Caco-2 (cell line): ENCODE measurements at regions not wholly inside any gene's neighbourhood (a gene's known extent, or its start where the extent isn't known, plus 50 kb on each side); places are given as distances from the start of the nearest gene placed in this dataset.

ENCODE experiments used
- BruUV-seq: library from RNA; stranded (reverse); fragments of 400-500 nt; replicated peaks from 2 replicates; lab custom pipeline; 2021; lab: Mats Ljungman, UMichigan
- CTCF ChIA-PET: fragments of 300-600 bp; sonication (Branson Sonifier 250); formaldehyde crosslinking; loops from one replicate; lab custom pipeline; 2022; ENCODE audit warnings: antibody characterized with exemption; lab: Charles Lee
- POLR2A ChIA-PET: fragments of 300-600 bp; sonication (Branson Sonifier 250); formaldehyde crosslinking; loops from one replicate; lab custom pipeline; 2022; ENCODE audit warnings: antibody characterized with exemption; lab: Charles Lee
- DNase-seq, 2 experiments: peaks; one replicate each; pipeline versions ENCODE4 v3.0.0 to v3.0.0-alpha.2; 2020 to 2022
- H3K27me3 ChIP-seq: replicated peaks from 2 replicates; pipeline ENCODE4 v1.6.0; 2011; ENCODE audit warnings: low read length; ENCODE audit not compliant: control insufficient read depth, insufficient read depth
- H3K36me3 ChIP-seq: 2 replicates; pipeline ENCODE4 v1.5.1; 2011; ENCODE audit warnings: low read length; ENCODE audit not compliant: control insufficient read depth, insufficient read depth
- H3K4me1 ChIP-seq: fragments of 250-450 bp; sonication (Bioruptor Pico); 2 replicates; pipeline ENCODE4 v1.5.1; 2020; ENCODE audit warnings: mild to moderate bottlenecking
- H3K4me3 ChIP-seq: 2 replicates; pipeline ENCODE4 v1.5.1; 2011; ENCODE audit warnings: low read depth, mild to moderate bottlenecking, control low read depth, low read length
- H3K9me3 ChIP-seq: fragments of 250-450 bp; sonication (Bioruptor Pico); 2 replicates; pipeline ENCODE4 v1.5.1; 2020; ENCODE audit warnings: mild to moderate bottlenecking, moderate library complexity
- H3K27ac Mint-ChIP-seq: one replicate; pipeline ENCODE4 v1.8.0; 2022; ENCODE audit warnings: mixed read lengths; ENCODE audit not compliant: unreplicated experiment
- H3K27me3 Mint-ChIP-seq: one replicate; pipeline ENCODE4 v1.8.0; 2022; ENCODE audit warnings: mixed read lengths; ENCODE audit not compliant: insufficient read depth, unreplicated experiment
- H3K36me3 Mint-ChIP-seq: one replicate; pipeline ENCODE4 v1.8.0; 2022; ENCODE audit warnings: mild to moderate bottlenecking, mixed read lengths; ENCODE audit not compliant: insufficient read depth, unreplicated experiment
- H3K4me1 Mint-ChIP-seq: one replicate; pipeline ENCODE4 v1.8.0; 2022; ENCODE audit warnings: low read depth, mixed read lengths; ENCODE audit not compliant: unreplicated experiment
- H3K4me3 Mint-ChIP-seq: one replicate; pipeline ENCODE4 v1.8.0; 2022; ENCODE audit warnings: mild to moderate bottlenecking, moderate library complexity, mixed read lengths; ENCODE audit not compliant: unreplicated experiment
- H3K9me3 Mint-ChIP-seq: one replicate; pipeline ENCODE4 v1.8.0; 2022; ENCODE audit warnings: mixed read lengths; ENCODE audit not compliant: unreplicated experiment
- intact Hi-C: fragments of 100-400 bp; cut with micrococcal nuclease; formaldehyde crosslinking; loops from one replicate; pipeline ENCODE4 v1.10.0; 2022; ENCODE audit not compliant: unreplicated experiment
- TF ChIP-seq, protein P1 (sequence below), 2 experiments: fragments of 200-600 bp in 1 of 2; IDR thresholded peaks; 1 replicate in 1 of 2; 2 replicates in 1 of 2; pipeline versions ENCODE4 v1.5.1 to v1.8.0; 2011 to 2022; ENCODE audit warnings: antibody characterized with exemption in 1 of 2, control low read depth in 1 of 2, inconsistent platforms in 1 of 2, low read depth in 1 of 2, low read length in 1 of 2, mild to moderate bottlenecking in 1 of 2, moderate library complexity in 1 of 2; ENCODE audit not compliant: insufficient read depth in 1 of 2, severe bottlenecking in 1 of 2, unreplicated experiment in 1 of 2

DNA sequence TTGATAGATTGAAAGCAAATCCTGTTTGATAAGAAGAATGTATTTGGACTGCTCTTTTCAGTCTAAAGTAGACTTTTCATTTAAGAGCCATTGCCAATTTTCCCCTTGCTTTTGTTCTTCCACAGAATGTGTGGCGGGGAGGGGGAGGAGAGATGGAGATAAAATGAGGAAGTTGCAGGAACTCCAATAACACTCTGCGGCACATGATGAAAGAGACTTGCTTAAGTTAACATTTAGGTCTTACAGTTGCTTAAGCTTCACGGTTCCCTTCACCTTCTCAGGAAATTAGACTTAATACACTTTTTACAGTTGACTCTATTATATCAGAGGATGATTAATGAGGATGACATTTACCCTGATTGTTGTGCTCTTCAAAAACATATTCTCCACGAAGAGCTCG lies 537.3 kb downstream of the TMTC2 start:
- no peak for DNase-seq
- Histone ChIP-seq H3K27me3 (no peaks in the 10 kb centered on the region), H3K36me3 (no peaks in the 10 kb centered on the region), H3K4me3 (no peak overlapping the region), H3K4me1 (no peaks in the 10 kb centered on the region), H3K9me3 (no peaks in the 10 kb centered on the region)
- intact Hi-C loops: no loop called here
- TF ChIP-seq, protein P1, sequence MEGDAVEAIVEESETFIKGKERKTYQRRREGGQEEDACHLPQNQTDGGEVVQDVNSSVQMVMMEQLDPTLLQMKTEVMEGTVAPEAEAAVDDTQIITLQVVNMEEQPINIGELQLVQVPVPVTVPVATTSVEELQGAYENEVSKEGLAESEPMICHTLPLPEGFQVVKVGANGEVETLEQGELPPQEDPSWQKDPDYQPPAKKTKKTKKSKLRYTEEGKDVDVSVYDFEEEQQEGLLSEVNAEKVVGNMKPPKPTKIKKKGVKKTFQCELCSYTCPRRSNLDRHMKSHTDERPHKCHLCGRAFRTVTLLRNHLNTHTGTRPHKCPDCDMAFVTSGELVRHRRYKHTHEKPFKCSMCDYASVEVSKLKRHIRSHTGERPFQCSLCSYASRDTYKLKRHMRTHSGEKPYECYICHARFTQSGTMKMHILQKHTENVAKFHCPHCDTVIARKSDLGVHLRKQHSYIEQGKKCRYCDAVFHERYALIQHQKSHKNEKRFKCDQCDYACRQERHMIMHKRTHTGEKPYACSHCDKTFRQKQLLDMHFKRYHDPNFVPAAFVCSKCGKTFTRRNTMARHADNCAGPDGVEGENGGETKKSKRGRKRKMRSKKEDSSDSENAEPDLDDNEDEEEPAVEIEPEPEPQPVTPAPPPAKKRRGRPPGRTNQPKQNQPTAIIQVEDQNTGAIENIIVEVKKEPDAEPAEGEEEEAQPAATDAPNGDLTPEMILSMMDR (IDR thresholded peaks at IDR 0.05; ENCODE audit: insufficient read depth in 1 of 2, low read depth in 1 of 2, low read length in 1 of 2, severe bottlenecking in 1 of 2, unreplicated experiment in 1 of 2): no peak
- Mint-ChIP-seq H3K27me3 (no peaks in the 10 kb centered on the region), H3K9me3 (no peaks in the 10 kb centered on the region), H3K4me3 (no peak overlapping the region), H3K4me1 (no peaks in the 10 kb centered on the region), H3K36me3 (no peaks in the 10 kb centered on the region), H3K27ac (no peak overlapping the region)
- POLR2A ChIA-PET: no interaction called here
- BruUV-seq: no TSS peak
- CTCF ChIA-PET: no interaction called here

DNA sequence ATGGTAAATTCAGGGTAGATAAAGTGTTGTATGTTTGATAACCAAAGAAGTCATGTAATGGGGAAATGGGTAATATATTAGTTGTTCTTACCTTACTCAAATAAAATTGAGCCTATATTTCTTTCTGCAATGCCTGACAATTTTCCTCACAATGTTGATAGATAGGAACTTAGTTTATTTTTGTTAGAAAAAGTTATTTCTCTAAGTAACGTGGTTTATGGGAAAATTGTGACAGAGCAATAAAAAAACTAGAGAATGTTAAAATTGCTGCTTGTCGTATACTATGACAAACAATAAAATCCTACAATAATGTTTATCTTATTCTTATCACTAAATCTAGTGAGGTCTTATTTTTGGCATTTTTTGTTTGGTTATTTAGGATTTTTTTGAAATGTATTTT lies 534.1 kb downstream of the TMTC2 start:
- no peak overlapping the region for H3K4me3 ChIP-seq
- intact Hi-C loops: no loop called here
- TF ChIP-seq, protein P1 (IDR thresholded peaks at IDR 0.05; ENCODE audit: insufficient read depth in 1 of 2, low read depth in 1 of 2, low read length in 1 of 2, severe bottlenecking in 1 of 2, unreplicated experiment in 1 of 2): no peak

DNA sequence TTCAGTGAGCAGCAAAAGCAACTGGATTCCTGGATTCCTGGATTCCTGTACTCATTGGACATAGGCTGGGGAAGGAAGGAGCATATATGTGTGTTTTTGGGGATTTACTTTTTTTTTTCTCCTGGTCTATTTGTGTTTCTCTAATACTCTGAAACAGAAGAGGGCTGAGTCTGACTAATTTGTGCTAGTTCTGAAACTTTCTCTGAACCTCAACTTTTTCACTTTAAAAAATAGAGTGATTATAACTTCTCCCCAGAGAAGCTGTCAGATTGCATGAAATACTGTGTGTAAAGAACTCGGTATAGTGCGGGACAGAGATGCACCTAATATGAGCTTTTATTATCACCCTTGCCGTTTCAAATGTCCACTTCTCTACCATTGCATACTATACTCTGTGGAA lies 529.5 kb downstream of the TMTC2 start:
- H3K9me3 ChIP-seq: no peaks in the 10 kb centered on the region
- TF ChIP-seq, protein P1 (IDR thresholded peaks at IDR 0.05; ENCODE audit: insufficient read depth in 1 of 2, low read depth in 1 of 2, low read length in 1 of 2, severe bottlenecking in 1 of 2, unreplicated experiment in 1 of 2): no peak
- no peaks in the 10 kb centered on the region for H3K4me1 Mint-ChIP-seq
- no peak overlapping the region for H3K4me3 ChIP-seq
- H3K36me3 Mint-ChIP-seq: no peaks in the 10 kb centered on the region
- no peak overlapping the region for H3K4me3 Mint-ChIP-seq
- POLR2A ChIA-PET: no interaction called here
- BruUV-seq: no TSS peak
- H3K27ac Mint-ChIP-seq: no peak overlapping the region
- CTCF ChIA-PET: no interaction called here
- DNase-seq: no peak
- peaks cover 3% of the 10 kb centered on the region for H3K27me3 Mint-ChIP-seq
- no peaks in the 10 kb centered on the region for H3K9me3 Mint-ChIP-seq
- no peaks in the 10 kb centered on the region for H3K36me3 ChIP-seq
- no peaks in the 10 kb centered on the region for H3K27me3 ChIP-seq
- intact Hi-C loops: no loop called here
- H3K4me1 ChIP-seq: no peaks in the 10 kb centered on the region

More for the DNA sequence above, 534.1 kb downstream of the TMTC2 start:
- CTCF ChIA-PET: no interaction called here
- Mint-ChIP-seq H3K27me3 (peaks cover 3% of the 10 kb centered on the region), H3K4me3 (no peak overlapping the region), H3K27ac (no peak overlapping the region), H3K4me1 (no peaks in the 10 kb centered on the region), H3K36me3 (no peaks in the 10 kb centered on the region), H3K9me3 (no peaks in the 10 kb centered on the region)
- POLR2A ChIA-PET: no interaction called here
- no peaks in the 10 kb centered on the region for H3K4me1 ChIP-seq
- H3K9me3 ChIP-seq: no peaks in the 10 kb centered on the region
- BruUV-seq: no TSS peak
- no peaks in the 10 kb centered on the region for H3K36me3 ChIP-seq
- H3K27me3 ChIP-seq: no peaks in the 10 kb centered on the region
- no peak for DNase-seq
